Globus pallidus (tissue), 1 donor: ENCODE measurements at regions not wholly inside any gene's neighbourhood (a gene's known extent, or its start where the extent isn't known, plus 50 kb on each side); places are given as distances from the start of the nearest gene placed in this dataset.
"Not testable (repeated sequence)": the region's sequence is repeated elsewhere in the genome, so short reads cannot be mapped to it uniquely, and the experiment has no call there.

ENCODE experiments used
- DNase-seq: peaks from one replicate; pipeline ENCODE4 v3.0.0-alpha.2; 2015; ENCODE audit warnings: low spot score

- DNase-seq: no peak
These were observed 402.0 kb downstream of the LTN1 start for GRCh38 chr21:28590676-28591075.

- DNase-seq: no peak
These were observed 402.7 kb downstream of the LTN1 start for GRCh38 chr21:28590026-28590425.

GRCh38 chr21:28588997-28589396 lies 403.7 kb downstream of the LTN1 start:
- no peak for DNase-seq

GRCh38 chr21:28587748-28588147 lies 404.9 kb downstream of the LTN1 start:
- no peak for DNase-seq

GRCh38 chr21:28581976-28582375 lies 410.7 kb downstream of the LTN1 start:
- DNase-seq: no peak

GRCh38 chr21:28581311-28581731 lies 411.4 kb downstream of the LTN1 start:
- DNase-seq: not testable (repeated sequence)

GRCh38 chr21:28580585-28580984 lies 412.1 kb downstream of the LTN1 start:
- no peak for DNase-seq

GRCh38 chr21:28579986-28580550 lies 412.6 kb downstream of the LTN1 start:
- DNase-seq: no peak

GRCh38 chr21:28568692-28569091 lies 424.0 kb downstream of the LTN1 start:
- no peak for DNase-seq

GRCh38 chr21:28563933-28564332 lies 428.7 kb downstream of the LTN1 start:
- not testable (repeated sequence) for DNase-seq

- no peak for DNase-seq
These were observed 430.9 kb downstream of the LTN1 start for GRCh38 chr21:28561772-28562171.

GRCh38 chr21:28554660-28555475 lies 437.8 kb downstream of the LTN1 start:
- no peak for DNase-seq

- DNase-seq: no peak
These were observed 442.4 kb downstream of the LTN1 start for GRCh38 chr21:28550057-28550825.

- no peak for DNase-seq
These were observed 444.4 kb downstream of the LTN1 start for GRCh38 chr21:28548291-28548690.

- DNase-seq: no peak
These were observed 444.9 kb downstream of the LTN1 start for GRCh38 chr21:28547766-28548165.

- no peak for DNase-seq
These were observed 448.7 kb downstream of the LTN1 start for GRCh38 chr21:28543975-28544374.

- no peak for DNase-seq
These were observed 451.1 kb downstream of the LTN1 start for GRCh38 chr21:28541371-28542112.

GRCh38 chr21:28540514-28540913 lies 452.2 kb downstream of the LTN1 start:
- no peak for DNase-seq

GRCh38 chr21:28539623-28539988 lies 453.1 kb downstream of the LTN1 start:
- no peak for DNase-seq

GRCh38 chr21:28538987-28539622 lies 453.6 kb downstream of the LTN1 start:
- no peak for DNase-seq

GRCh38 chr21:28537371-28538079 lies 455.2 kb downstream of the LTN1 start:
- DNase-seq: no peak
